ENCODE measurements at regions not wholly inside any gene's neighbourhood (a gene's known extent, or its start where the extent isn't known, plus 50 kb on each side); places are given as distances from the start of the nearest gene placed in this dataset.

GRCh38 chr5:123856766-123857165 lies 344.8 kb downstream of the CSNK1G3 start:
- intact Hi-C loops (cut with micrococcal nuclease), result no loop called here
- no peak for TF ChIP-seq MAX (IDR thresholded peaks at IDR 0.05)
- no peak for TF ChIP-seq ZFX (IDR thresholded peaks at IDR 0.05)
- no peak for TF ChIP-seq SRF (IDR thresholded peaks at IDR 0.05; ENCODE audit: low read depth)
- TF ChIP-seq EZH2 (IDR thresholded peaks at IDR 0.05), result no peak
- no peak for TF ChIP-seq FOSL1 (IDR thresholded peaks at IDR 0.05; ENCODE audit: low read depth)
- TF ChIP-seq CBX3 (IDR thresholded peaks at IDR 0.05; ENCODE audit: low read depth), result no peak
- TF ChIP-seq JUND (IDR thresholded peaks at IDR 0.05), result no peak
- no peak for TF ChIP-seq RAD21 (IDR thresholded peaks at IDR 0.05; ENCODE audit: low read depth)
- no peak for TF ChIP-seq TCF7L2 (IDR thresholded peaks at IDR 0.05; ENCODE audit: borderline replicate concordance, extremely low read depth, insufficient read depth, insufficient read length)
- TF ChIP-seq ZNF274 (IDR thresholded peaks at IDR 0.05; ENCODE audit: low read depth, low read length), result no peak
- no peak for TF ChIP-seq SIN3A (IDR thresholded peaks at IDR 0.05; ENCODE audit: low read depth)
- no peak for TF ChIP-seq POLR2AphosphoS5 (IDR thresholded peaks at IDR 0.05; ENCODE audit: low read depth, low read length)
- no peak for TF ChIP-seq EGR1 (IDR thresholded peaks at IDR 0.05; ENCODE audit: low read depth)
- TF ChIP-seq CTCF (IDR thresholded peaks at IDR 0.05 in 2 of 3, conservative IDR thresholded peaks at IDR 0.05 in 1 of 3; ENCODE audit: borderline replicate concordance in 1 of 3, insufficient read depth in 1 of 3, low read depth in 2 of 3, low read length in 2 of 3), result no peak
- no peak for TF ChIP-seq POLR2A (IDR thresholded peaks at IDR 0.05; ENCODE audit: borderline replicate concordance, extremely low read depth, insufficient read depth, insufficient read length)
- no peak for TF ChIP-seq YY1 (IDR thresholded peaks at IDR 0.05; ENCODE audit: extremely low read depth, insufficient replicate concordance, low read depth, low read length)
- no peak for TF ChIP-seq SP1 (IDR thresholded peaks at IDR 0.05; ENCODE audit: low read depth)
- TF ChIP-seq CEBPB (IDR thresholded peaks at IDR 0.05; ENCODE audit: low read depth), result no peak
- Histone ChIP-seq H3K79me2 (ENCODE audit: insufficient read depth, low read length) (no peaks in the 10 kb centered on the region), H3K4me3 (replicated peaks in 1 of 2; ENCODE audit: low read depth in 1 of 2, low read length in 2 of 2) (no peak overlapping the region), H3K9me3 (ENCODE audit: control insufficient read depth in 1 of 2, insufficient read depth in 1 of 2, low read depth in 1 of 2, low read length in 2 of 2) (no peaks in the 10 kb centered on the region), H3K4me2 (ENCODE audit: low read length) (no peak overlapping the region), H3K36me3 (ENCODE audit: control insufficient read depth in 1 of 2, insufficient read depth in 2 of 2, low read length in 2 of 2) (no peaks in the 10 kb centered on the region), H4K20me1 (ENCODE audit: insufficient read depth) (no peaks in the 10 kb centered on the region), H3K27me3 (ENCODE audit: insufficient read depth, low read length) (no peaks in the 10 kb centered on the region), H2AFZ (ENCODE audit: low read depth, low read length, poor library complexity, severe bottlenecking) (no peak overlapping the region), H3K27ac (ENCODE audit: low read depth, low read length) (no peak overlapping the region), H3K9ac (ENCODE audit: low read length) (no peak overlapping the region), H3K4me1 (ENCODE audit: control insufficient read depth in 1 of 2, insufficient read depth in 2 of 2, low read length in 2 of 2) (no peaks in the 10 kb centered on the region), H3K9me2 (ENCODE audit: insufficient read depth) (no peaks in the 10 kb centered on the region)
- DNase-seq (ENCODE audit: low read depth, low spot score), result no peak
- no TSS peak for BruUV-seq (replicated peaks)
- POLR2A ChIA-PET, result no interaction called here
- no peak for ATAC-seq
- RAD21 ChIA-PET (ENCODE audit: low non-redundant PET in 1 of 2, low total read pairs in 2 of 2, uncharacterized antibody in 2 of 2, unreplicated experiment in 2 of 2), result no interaction called here
- CTCF ChIA-PET, result no interaction called here

All from HCT116 (cell line).